ENCODE measurements at regions not wholly inside any gene's neighbourhood (a gene's known extent, or its start where the extent isn't known, plus 50 kb on each side); places are given as distances from the start of the nearest gene placed in this dataset.

GRCh38 chr5:1724822-1725602 lies 74.6 kb downstream of the MRPL36 start:
- H3K4me1 ChIP-seq (ENCODE audit: control insufficient read depth in 1 of 2, insufficient read depth in 2 of 2, low read depth in 1 of 2, low read length in 1 of 2), result no peaks in the 10 kb centered on the region
- no peak overlapping the region for H3K4me3 ChIP-seq (ENCODE audit: low read depth in 2 of 2, low read length in 1 of 2)
- CTCF ChIA-PET, result no interaction called here
- peaks cover 78% of the 10 kb centered on the region for H3K27me3 ChIP-seq (ENCODE audit: insufficient read depth)
- H4K20me1 ChIP-seq (ENCODE audit: insufficient read depth), result no peaks in the 10 kb centered on the region
- POLR2A ChIA-PET, result no interaction called here
- H3K9me3 ChIP-seq, result no peaks in the 10 kb centered on the region
- DNase-seq, result no peak
- WGBS (ENCODE audit: low lambda C conversion rate), result 10% methylated on average over 8 of the region's 41 CpGs
- H3K9me2 ChIP-seq, result no peaks in the 10 kb centered on the region
- no peak overlapping the region for H3K27ac ChIP-seq (ENCODE audit: low read depth in 2 of 2, low read length in 1 of 2)
- H3K4me2 ChIP-seq, result no peak overlapping the region
- no peak overlapping the region for H3K9ac ChIP-seq
- no peaks in the 10 kb centered on the region for H3K79me2 ChIP-seq (ENCODE audit: insufficient read depth)
- TF ChIP-seq POLR2AphosphoS5 (IDR thresholded peaks at IDR 0.05; ENCODE audit: low read depth, low read length) (no peak), MXI1 (IDR thresholded peaks at IDR 0.05; ENCODE audit: low read depth, low read length) (no peak), RXRA (IDR thresholded peaks at IDR 0.05; ENCODE audit: borderline replicate concordance, low read depth) (no peak), SMC3 (IDR thresholded peaks at IDR 0.05; ENCODE audit: low read depth, low read length) (no peak), TAF1 (IDR thresholded peaks at IDR 0.05; ENCODE audit: borderline replicate concordance, low read depth, low read length) (no peak), RCOR1 (IDR thresholded peaks at IDR 0.05; ENCODE audit: low read length) (no peak), IRF3 (IDR thresholded peaks at IDR 0.05; ENCODE audit: low read depth, low read length) (no peak), ZBTB33 (IDR thresholded peaks at IDR 0.05; ENCODE audit: borderline replicate concordance, low read depth) (no peak), NFIC (IDR thresholded peaks at IDR 0.05; ENCODE audit: borderline replicate concordance) (no peak), CHD2 (IDR thresholded peaks at IDR 0.05; ENCODE audit: low read length, partially characterized antibody) (no peak), FOXJ3 (CRISPR knock-in tag; IDR thresholded peaks at IDR 0.05) (no peak), USF1 (IDR thresholded peaks at IDR 0.05; ENCODE audit: borderline replicate concordance, low read depth) (no peak), TCF12 (IDR thresholded peaks at IDR 0.05) (no peak)
- no peak overlapping the region for H2AFZ ChIP-seq (ENCODE audit: low read depth)
- H3K36me3 ChIP-seq (replicated peaks in 1 of 2; ENCODE audit: control insufficient read depth in 1 of 2, insufficient read depth in 2 of 2, low read length in 1 of 2), result no peaks in the 10 kb centered on the region
- H3F3A ChIP-seq (replicated peaks; ENCODE audit: insufficient read depth), result no peaks in the 10 kb centered on the region
